HL-60 (cell line): ENCODE measurements at regions not wholly inside any gene's neighbourhood (a gene's known extent, or its start where the extent isn't known, plus 50 kb on each side); places are given as distances from the start of the nearest gene placed in this dataset.

Source experiments
- CTCF ChIP-seq: IDR thresholded peaks from one replicate; pipeline ENCODE4 v1.5.1; 2011; ENCODE audit warnings: low read length, control low read depth, inconsistent platforms; ENCODE audit not compliant: insufficient read depth
- GABPA ChIP-seq: IDR thresholded peaks from 2 replicates; pipeline ENCODE4 v1.6.1; 2012; ENCODE audit warnings: low read depth
- POLR2AphosphoS5 ChIP-seq: IDR thresholded peaks from 2 replicates; pipeline ENCODE4 v1.6.1; 2012; ENCODE audit warnings: low read depth
- REST ChIP-seq: IDR thresholded peaks from 2 replicates; pipeline ENCODE4 v1.6.1; 2012; ENCODE audit warnings: low read depth; ENCODE audit not compliant: insufficient replicate concordance
- SPI1 ChIP-seq: IDR thresholded peaks from 2 replicates; pipeline ENCODE4 v1.6.1; 2012; ENCODE audit warnings: low read depth, mild to moderate bottlenecking, borderline replicate concordance

GRCh38 chr7:131173145-131173890 is 154.4 kb upstream of the MKLN1 start:
- no peak for TF ChIP-seq POLR2AphosphoS5
- no peak for TF ChIP-seq CTCF
- no peak for TF ChIP-seq REST
- no peak for TF ChIP-seq GABPA
- TF ChIP-seq SPI1, result no peak
